OCI-LY3 (cell line): ENCODE measurements at regions not wholly inside any gene's neighbourhood (a gene's known extent, or its start where the extent isn't known, plus 50 kb on each side); places are given as distances from the start of the nearest gene placed in this dataset.

Experiments
- CTCF ChIP-seq: fragments of 200-600, 300-600 bp; sonication (generic); IDR thresholded peaks from 2 replicates; pipeline ENCODE4 v1.5.1; 2014; ENCODE audit warnings: antibody characterized with exemption, low read length, low read depth
- EZH2phosphoT487 ChIP-seq: fragments of 200-600 bp; shearing (Covaris generic); IDR thresholded peaks from 2 replicates; pipeline ENCODE4 v1.6.1; 2018; ENCODE audit warnings: antibody characterized with exemption, mixed run types, low read depth

GRCh38 chr5:18095061-18095460 is 460.8 kb downstream of the TAF11L14 start:
- TF ChIP-seq CTCF, result no peak
- no peak for TF ChIP-seq EZH2phosphoT487
